ENCODE measurements at regions not wholly inside any gene's neighbourhood (a gene's known extent, or its start where the extent isn't known, plus 50 kb on each side); places are given as distances from the start of the nearest gene placed in this dataset.

GRCh38 chr10:80755893-80756292, 218.2 kb downstream of the SH2D4B start:
- H3K4me1 ChIP-seq = no peaks in the 10 kb centered on the region
- DNase-seq (no peak), ATAC-seq (no peak)
- no peak overlapping the region for H3K27ac ChIP-seq
- intact Hi-C loops (cut with DNase I; ENCODE audit: low total_unique reads) = no loop called here
- in situ Hi-C loops (cut with MboI; ENCODE audit: low sequenced_read_pairs in 4 of 4) = no loop called here
- no peaks in the 10 kb centered on the region for H3K27me3 ChIP-seq
- H3K4me3 ChIP-seq = no peak overlapping the region
- no peaks in the 10 kb centered on the region for H3K9me3 ChIP-seq
- TF ChIP-seq POLR2A (IDR thresholded peaks at IDR 0.05) (no peak), CTCF (IDR thresholded peaks at IDR 0.05 in 4 of 5, conservative IDR thresholded peaks at IDR 0.05 in 1 of 5) (no peak)
- H3K36me3 ChIP-seq = no peaks in the 10 kb centered on the region

GRCh38 chr10:80759693-80760092, 222.0 kb downstream of the SH2D4B start:
- no peak for DNase-seq
- in situ Hi-C loops (cut with MboI; ENCODE audit: low sequenced_read_pairs in 4 of 4) = no loop called here
- H3K36me3 ChIP-seq = no peaks in the 10 kb centered on the region
- no peak for ATAC-seq
- TF ChIP-seq POLR2A (IDR thresholded peaks at IDR 0.05) (no peak), CTCF (IDR thresholded peaks at IDR 0.05 in 4 of 5, conservative IDR thresholded peaks at IDR 0.05 in 1 of 5) (no peak)
- H3K27me3 ChIP-seq = no peaks in the 10 kb centered on the region
- intact Hi-C loops (cut with DNase I; ENCODE audit: low total_unique reads) = no loop called here
- H3K27ac ChIP-seq = no peak overlapping the region
- no peak overlapping the region for H3K4me3 ChIP-seq
- no peaks in the 10 kb centered on the region for H3K4me1 ChIP-seq
- H3K9me3 ChIP-seq = no peaks in the 10 kb centered on the region

GRCh38 chr10:80760914-80761371, 223.2 kb downstream of the SH2D4B start:
- DNase-seq (no peak), ATAC-seq (no peak)
- Histone ChIP-seq H3K27me3 (no peaks in the 10 kb centered on the region), H3K4me3 (no peak overlapping the region), H3K27ac (no peak overlapping the region), H3K36me3 (no peaks in the 10 kb centered on the region), H3K4me1 (no peaks in the 10 kb centered on the region), H3K9me3 (no peaks in the 10 kb centered on the region)
- in situ Hi-C loops (cut with MboI; ENCODE audit: low sequenced_read_pairs in 4 of 4) = no loop called here
- intact Hi-C loops (cut with DNase I; ENCODE audit: low total_unique reads) = no loop called here
- TF ChIP-seq CTCF (IDR thresholded peaks at IDR 0.05 in 4 of 5, conservative IDR thresholded peaks at IDR 0.05 in 1 of 5) (no peak), POLR2A (IDR thresholded peaks at IDR 0.05) (no peak)

GRCh38 chr10:80767963-80768362, 230.3 kb downstream of the SH2D4B start:
- ATAC-seq (no peak), DNase-seq (no peak)
- Histone ChIP-seq H3K4me3 (no peak overlapping the region), H3K9me3 (no peaks in the 10 kb centered on the region), H3K4me1 (no peaks in the 10 kb centered on the region), H3K27ac (no peak overlapping the region), H3K36me3 (no peaks in the 10 kb centered on the region), H3K27me3 (no peaks in the 10 kb centered on the region)
- intact Hi-C loops (cut with DNase I; ENCODE audit: low total_unique reads) (no loop called here), in situ Hi-C loops (cut with MboI; ENCODE audit: low sequenced_read_pairs in 4 of 4) (no loop called here)
- TF ChIP-seq CTCF (IDR thresholded peaks at IDR 0.05 in 4 of 5, conservative IDR thresholded peaks at IDR 0.05 in 1 of 5) (no peak), POLR2A (IDR thresholded peaks at IDR 0.05) (no peak)

GRCh38 chr10:80769700-80770160, 232.0 kb downstream of the SH2D4B start:
- intact Hi-C loops (cut with DNase I; ENCODE audit: low total_unique reads) (no loop called here), in situ Hi-C loops (cut with MboI; ENCODE audit: low sequenced_read_pairs in 4 of 4) (no loop called here)
- H3K9me3 ChIP-seq = no peaks in the 10 kb centered on the region
- no peaks in the 10 kb centered on the region for H3K27me3 ChIP-seq
- TF ChIP-seq CTCF (IDR thresholded peaks at IDR 0.05 in 4 of 5, conservative IDR thresholded peaks at IDR 0.05 in 1 of 5) (no peak), POLR2A (IDR thresholded peaks at IDR 0.05) (no peak)
- H3K4me1 ChIP-seq = no peaks in the 10 kb centered on the region
- H3K36me3 ChIP-seq = no peaks in the 10 kb centered on the region
- H3K4me3 ChIP-seq = no peak overlapping the region
- H3K27ac ChIP-seq = no peak overlapping the region
- no peak for DNase-seq
- ATAC-seq = no peak
